Activated CD8-positive, alpha-beta memory T cell treated with anti-CD3 and anti-CD28 coated beads for 4 hours (primary cell): ENCODE measurements at regions not wholly inside any gene's neighbourhood (a gene's known extent, or its start where the extent isn't known, plus 50 kb on each side); places are given as distances from the start of the nearest gene placed in this dataset.
"Not testable (repeated sequence)": the region's sequence is repeated elsewhere in the genome, so short reads cannot be mapped to it uniquely, and the experiment has no call there.

ENCODE experiments used
- DNase-seq, 2 donors: peaks; one replicate each; pipeline ENCODE4 v3.0.0-alpha.2; 2020; ENCODE audit warnings: low read depth in 2 of 2

DNA sequence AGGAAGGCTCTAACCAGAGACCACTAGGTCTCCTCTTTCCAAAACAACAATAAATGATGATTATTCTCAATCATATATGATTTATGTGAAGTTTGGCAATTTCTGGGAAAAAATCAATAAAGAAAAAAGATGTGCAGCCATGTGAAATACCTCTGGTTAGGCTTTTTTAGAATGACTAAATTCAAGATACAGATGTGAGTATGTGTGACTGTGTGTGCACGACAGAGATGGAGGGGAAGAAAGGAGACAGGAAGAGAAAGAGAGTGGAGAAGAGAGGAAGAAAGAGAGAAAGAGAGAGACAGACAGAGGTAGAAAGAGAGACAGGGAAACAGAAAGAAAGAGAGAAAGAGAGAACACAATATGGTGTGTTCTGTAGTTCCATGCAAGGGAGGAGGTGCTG is 558.6 kb upstream of the CDH5 start:
- DNase-seq, result no peak

DNA sequence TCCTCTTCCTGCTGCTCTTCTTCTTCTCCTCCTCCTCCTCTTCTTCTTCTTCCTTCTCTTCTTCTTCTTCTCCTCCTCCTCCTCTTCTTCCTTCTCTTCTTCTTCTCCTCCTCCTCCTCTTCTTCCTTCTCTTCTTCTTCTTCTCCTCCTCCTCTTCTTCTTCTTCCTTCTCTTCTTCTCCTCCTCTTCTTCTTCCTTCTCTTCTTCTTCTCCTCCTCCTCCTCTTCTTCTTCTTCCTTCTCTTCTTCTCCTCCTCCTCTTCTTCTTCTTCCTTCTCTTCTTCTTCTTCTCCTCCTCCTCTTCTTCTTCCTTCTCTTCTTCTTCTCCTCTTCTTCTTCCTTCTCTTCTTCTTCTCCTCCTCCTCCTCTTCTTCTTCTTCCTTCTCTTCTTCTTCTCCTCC is 560.8 kb upstream of the CDH5 start:
- not testable (repeated sequence) for DNase-seq

DNA sequence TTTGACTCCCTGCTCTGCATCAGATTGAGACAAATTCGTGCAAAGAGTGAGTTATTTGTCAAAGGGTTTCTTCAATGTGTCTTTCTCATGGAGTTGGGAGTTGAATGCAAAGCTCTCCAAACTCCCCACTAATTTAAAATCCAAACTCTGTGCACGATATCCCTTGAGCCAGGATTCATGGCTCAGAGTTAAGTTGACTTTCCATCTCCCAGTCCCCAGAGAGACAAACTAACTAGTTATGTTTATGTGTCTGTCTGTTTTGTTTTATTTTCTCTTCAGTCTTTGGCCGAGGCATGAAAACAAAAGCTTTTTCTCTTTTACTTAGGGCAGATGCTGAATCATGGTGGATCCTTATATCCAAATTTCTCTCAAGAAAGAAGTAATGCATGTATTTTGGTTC is 570.0 kb upstream of the CDH5 start:
- no peak for DNase-seq

DNA sequence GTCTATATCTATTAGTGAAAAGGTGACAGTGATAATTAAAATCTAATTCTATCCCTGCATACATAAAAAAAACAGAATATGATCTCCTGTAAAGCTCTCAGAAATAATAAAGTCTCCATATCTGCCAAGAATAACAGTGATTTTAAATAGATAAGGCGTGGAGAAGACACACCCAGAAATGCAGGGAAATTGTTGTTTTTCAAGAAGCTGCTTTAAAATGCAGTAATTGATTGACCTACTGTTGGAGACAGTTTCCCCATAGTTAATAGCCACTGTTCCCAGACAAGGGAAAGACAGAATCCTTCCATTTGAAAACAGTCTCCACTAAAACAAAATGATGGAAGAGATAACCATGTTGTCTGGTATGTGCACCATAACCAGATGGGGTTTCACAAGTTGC is 571.5 kb upstream of the CDH5 start:
- no peak for DNase-seq

DNA sequence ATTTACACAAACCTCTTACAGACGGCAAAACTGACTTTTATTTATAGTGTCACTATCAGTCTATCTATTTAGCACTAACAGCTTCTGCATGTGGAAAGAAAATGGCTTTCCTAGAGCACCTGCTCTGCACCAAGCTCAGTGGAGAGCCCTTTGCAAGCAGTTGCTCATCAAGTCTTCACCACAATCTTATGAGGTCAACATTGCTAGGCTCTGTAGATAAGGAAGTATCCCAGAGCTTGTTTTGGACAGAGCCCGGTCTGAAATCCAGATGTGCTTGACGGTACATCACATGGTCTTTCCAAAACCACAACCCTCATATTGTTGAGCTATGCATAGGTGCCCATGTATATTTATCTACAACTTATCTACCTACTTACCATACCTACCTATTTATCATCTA is 572.7 kb upstream of the CDH5 start:
- DNase-seq, result no peak

DNA sequence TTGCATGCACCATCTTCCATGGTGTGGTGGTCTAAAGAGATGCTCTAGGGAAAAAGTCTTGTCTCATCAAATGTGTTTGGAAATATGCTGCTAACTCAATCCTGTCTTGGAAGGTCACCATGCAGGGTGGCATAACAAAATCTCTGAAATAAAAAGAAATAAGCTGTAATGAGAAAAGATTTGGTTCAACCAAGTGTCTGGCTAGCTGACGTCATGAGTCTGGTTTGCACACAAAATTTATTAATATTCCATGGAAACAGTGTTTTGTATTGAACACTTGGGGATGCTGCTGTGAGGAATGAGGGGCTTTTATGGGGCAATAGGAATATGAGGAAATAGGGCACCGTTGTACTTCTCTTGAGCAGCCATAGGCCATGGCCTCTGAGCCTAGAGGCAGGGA is 575.7 kb upstream of the CDH5 start:
- DNase-seq, result no peak

DNA sequence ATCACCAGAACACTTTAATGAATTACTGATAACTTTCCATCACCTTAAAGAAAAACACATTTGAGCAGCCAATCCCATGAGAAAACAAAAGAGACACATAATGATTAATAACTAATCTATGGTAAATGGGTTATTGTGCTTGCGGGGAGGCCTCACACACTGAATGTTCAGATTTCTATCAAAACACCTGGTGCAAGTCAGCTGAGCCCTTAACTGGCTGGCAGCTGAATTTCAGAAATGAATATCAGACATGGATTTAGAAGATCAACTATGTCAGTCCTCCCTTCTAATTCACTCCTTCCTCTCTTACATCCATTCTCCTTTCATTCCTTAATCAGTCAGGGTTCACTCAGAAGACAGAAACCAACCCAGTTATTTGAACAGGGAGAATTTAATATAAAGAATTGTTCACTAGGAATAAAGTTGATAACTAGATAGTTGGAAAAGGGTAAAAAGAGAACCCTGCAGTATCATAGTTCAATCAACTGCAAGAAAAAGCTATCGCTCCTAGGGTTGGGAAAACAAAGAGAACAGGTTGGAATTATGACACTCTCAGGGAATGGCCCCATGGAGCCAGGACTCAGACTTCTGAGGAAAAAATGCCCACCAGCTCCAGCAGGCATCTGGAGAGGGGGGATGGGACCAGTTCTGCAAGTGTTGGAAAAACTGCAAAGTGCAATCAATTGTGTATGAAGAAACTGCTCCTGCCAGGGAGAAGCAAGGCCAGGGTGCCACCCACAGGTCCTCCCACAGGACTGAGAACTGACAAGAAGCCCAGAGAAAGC is 577.1 kb upstream of the CDH5 start:
- no peak for DNase-seq

DNA sequence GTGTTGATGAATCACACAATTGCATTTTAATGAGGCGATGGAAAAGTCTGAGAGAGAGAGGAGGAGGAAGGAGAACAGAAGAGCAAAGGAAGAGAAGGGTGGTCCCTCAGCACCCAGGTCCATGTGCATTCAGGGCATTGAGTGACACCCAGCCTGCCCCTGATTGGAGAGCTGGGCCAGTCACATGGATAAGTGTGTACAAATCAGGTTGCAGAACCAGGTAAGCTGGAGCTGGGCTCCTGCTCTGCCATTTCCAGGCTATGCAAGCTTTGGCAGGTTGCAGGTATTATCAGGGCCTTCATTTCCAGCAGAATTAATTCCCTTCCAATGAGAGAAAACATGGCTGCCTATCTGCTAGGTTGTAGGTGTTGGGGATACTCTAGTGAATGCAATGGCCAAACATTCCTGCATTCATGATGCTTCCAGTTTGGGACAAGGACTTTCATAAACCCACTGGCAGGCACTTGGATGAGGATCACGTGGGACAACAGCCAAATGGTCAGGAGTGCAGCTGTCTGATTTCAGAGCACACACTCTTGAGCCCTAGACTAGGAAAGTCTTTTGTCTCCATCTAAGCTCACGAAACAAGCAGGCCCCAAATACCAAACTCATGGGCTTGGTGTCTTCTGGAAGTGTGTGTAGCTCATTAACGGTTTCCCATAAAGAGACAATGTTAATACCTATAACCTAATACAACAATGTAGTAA is 577.9 kb upstream of the CDH5 start:
- no peak for DNase-seq

DNA sequence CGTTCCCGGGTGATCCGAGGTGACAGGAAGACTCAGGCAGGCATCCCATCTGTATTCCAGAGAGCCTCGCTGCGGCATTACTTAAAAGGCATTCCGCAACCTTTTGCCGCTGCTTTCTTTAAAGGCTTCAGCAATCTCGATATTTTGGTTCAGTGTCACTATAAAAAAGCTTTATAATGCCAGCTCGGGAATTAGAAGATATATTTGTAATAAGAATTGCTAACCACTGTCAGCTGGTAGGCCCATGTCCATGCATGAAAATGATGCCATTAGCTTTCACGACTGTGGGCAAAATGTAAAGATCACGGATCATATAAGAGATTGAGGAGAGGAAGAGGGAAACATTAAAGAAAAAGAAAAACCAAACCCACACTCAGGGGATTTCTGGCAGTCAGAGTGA is 578.6 kb upstream of the CDH5 start:
- no peak for DNase-seq

DNA sequence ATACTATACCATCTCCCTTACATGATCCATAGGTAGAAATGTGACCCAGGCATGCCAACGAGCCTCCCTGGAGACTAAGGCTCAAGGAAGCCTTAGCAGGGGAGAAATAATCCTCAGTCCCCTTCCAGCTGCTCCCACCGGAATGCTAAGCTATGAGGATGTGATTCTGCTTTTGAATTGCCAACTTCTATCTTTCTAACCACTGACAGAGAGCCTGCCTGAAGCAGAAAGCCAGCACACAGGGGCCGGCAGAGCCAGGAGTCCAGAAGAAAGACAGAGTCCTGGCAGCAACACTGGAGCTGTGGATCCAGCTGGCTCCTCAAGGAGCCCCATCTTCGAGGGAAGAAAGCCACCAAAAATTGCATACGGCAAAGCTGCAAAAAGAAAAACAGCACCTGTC is 579.6 kb upstream of the CDH5 start:
- no peak for DNase-seq

DNA sequence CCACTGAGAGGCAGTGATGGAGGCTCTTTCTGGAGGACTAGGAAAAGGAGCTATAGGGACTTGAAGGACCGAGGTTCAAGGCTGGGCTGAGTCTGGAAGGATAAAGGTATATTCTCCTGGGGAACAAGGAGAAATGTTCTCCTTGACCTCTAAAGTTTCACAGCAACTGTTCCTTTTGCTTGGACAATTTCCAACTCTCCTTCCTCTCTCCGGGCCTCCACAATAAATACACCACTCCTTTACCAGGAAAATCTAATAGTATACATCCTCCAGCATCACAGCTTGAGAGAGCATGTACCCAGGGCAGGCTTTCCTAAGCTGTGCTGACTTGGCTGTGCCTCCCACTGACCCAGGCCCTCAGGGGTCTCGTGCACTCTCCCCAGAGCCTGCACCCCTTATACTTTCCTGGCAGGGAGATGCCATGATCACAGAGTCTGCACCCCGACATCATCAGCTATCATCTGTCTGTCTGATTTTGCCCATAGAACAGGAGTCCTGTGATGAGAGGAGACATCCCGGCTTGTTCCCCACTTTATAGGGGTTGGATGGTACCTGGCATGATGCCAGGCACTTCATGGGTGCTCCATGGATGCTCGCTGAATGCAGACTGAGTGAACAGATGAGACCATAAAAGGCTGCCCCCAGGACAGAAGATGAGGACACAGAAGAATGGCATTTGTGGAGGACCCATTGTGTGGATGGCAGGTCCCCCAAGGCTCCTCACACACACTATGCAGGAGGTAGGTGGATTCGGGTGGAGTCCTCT is 582.6 kb upstream of the CDH5 start:
- no peak for DNase-seq

DNA sequence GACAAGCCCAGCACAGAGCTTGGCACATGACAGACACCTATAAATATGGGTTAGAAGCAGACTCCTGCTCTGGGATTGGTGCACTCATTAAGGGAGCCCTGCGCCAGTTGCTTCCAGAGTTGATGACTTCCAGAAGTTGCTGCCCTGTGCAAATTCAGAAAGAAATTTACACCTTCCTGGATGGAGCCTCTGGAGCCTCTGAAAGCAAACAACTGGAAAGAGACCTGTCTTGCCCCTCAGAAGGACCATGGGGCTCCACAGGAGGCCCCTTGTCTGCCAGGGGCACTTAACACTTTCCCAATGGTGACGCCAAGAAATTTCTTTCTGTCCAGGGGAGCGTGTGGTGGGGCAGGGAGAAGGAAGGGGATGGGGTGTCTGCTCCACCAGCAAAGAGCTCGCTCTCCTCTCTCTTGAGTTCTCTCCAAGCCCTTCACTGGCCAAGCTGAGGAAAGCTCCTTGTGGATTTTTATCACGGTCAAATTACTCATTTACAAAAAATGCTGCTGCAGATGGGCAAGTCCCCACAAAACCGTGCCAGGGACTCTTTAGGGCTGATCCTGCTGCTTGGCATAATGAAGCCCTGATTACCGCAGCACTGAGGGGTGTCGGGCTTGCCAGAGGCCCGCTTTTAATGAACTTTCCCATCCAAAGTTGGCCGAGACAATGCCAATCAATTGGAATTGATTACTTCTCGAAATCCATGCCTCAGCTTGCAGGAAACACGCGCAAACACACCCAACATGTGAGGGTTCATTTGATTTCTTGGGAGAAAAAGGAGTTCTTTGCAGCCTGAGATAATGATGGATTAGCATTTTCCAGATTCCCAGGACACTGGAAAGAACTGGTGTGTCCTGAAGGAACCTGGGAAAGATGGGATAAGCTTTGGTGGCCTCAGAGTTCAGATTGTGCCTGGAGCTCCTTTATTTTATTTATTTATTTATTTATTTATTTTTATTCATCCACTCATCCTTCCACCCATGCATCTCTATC is 583.6 kb upstream of the CDH5 start:
- no peak for DNase-seq

DNA sequence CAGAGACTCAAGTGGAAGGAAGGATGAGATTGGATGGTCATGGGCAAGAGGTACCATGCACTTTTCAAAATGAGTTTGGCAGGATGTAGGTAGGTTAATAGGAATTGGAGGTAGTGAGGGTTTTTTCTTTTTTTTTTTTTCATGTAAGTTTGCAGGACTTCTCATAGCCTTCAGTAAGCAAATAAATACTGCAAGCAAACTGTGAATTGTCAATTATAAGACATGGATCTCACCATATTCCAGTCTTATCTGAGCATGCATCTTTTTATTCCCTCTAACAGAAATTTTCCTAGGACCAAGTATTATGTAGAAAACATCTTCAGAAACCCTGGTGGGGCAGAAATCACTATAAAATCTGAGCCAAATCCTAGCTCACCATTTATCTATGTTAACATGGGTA is 584.6 kb upstream of the CDH5 start:
- no peak for DNase-seq

DNA sequence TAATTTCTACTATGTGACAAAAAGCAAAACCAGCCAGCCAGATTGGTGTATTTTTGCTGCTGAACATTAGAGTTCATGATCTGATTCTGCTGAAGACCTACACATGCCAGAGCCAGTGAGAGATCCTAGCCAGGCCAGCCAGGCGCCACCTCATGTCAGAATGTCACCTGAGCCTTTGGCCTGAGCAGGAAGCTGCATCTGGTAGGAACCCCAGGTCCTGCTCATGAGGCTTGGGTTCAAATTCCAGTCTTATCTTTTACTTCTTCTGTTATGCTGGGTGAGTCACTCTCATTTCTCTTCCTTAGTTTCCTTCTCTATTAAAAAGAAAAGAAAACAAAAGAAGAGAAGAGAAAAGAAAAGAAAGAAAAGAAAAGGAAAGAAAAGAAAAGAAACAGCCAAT is 585.1 kb upstream of the CDH5 start:
- DNase-seq, result no peak

DNA sequence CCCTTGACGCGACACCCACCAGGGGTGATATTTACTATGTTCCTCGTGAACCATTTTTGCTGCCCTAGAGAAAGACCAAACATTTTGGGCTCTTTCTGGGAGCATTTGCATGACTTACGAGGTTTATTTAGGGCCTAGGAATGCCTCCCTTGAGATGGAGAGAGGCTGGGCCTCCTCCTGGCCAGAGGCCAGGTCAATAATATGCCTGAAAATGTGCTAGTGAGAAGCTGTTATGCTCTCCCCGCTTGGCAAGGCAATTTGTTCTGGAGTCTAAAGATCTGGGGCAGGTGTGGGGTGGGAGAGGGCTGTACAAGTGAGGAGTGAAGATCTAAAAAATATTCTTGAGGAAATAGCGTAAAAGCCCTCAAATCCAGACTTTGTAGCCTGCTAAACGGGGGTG is 587.3 kb upstream of the CDH5 start:
- no peak for DNase-seq

DNA sequence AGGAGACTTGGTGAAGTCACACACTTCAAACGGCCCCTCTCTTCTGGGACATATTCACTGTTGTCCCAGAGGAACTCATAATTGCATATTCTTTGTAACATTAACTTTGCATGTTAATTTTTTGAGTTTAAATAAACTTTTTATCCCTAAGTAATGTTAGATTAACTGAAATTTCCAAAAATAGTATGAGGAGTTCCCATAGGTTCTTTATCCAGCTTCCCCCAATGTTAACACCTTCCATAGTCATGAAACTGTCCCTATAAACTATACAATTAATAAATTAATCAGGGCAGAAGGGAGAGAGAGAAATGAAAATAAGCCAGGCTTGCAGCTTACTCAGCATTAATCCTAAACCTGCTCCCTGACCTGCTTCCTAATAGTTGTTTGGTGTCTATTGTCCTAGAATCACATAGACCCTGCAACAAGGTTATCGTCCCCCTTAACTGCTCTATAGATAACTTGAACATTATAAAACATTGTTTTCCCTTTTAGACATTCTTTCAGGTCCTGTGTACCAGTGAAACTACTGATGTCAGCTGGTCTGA is 589.8 kb upstream of the CDH5 start:
- DNase-seq, result no peak

DNA sequence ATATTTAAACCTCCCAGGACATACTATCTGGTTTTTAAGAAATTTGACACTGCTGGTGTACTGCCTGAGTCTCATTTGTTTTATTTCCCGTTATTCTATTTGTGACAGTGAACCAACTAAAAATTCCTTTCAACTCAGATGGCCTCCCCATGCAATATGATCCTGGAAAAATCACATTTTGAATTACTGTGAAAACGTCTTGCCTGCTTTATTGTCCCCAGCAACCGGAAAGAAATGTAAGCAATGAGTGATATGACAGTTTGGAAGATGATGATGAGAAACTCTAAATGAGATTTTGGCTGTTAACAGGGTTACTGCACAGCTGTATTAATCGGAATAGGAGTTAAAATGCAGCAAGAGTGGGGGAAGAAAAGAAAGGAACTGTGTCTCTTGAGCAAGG is 590.7 kb upstream of the CDH5 start:
- DNase-seq, result no peak

DNA sequence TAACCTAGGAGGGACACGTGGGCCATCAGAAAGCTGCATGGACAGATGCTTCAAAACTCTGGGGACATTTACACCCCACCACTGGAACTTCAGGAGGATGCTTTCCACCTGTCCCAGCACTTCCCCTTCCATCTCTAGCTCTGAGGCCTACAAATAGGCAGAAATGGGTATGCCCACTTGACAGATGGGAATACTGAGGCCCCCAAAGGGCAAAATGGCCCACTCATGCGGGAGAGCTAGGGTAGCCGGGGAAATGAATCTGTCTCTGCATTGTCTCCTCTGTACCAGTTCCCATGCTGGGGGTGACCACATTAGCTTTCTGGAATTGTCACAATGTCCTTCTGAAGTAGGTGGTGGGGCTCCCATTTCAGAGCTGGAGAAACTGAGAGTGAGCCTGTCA is 592.1 kb upstream of the CDH5 start:
- DNase-seq, result no peak

DNA sequence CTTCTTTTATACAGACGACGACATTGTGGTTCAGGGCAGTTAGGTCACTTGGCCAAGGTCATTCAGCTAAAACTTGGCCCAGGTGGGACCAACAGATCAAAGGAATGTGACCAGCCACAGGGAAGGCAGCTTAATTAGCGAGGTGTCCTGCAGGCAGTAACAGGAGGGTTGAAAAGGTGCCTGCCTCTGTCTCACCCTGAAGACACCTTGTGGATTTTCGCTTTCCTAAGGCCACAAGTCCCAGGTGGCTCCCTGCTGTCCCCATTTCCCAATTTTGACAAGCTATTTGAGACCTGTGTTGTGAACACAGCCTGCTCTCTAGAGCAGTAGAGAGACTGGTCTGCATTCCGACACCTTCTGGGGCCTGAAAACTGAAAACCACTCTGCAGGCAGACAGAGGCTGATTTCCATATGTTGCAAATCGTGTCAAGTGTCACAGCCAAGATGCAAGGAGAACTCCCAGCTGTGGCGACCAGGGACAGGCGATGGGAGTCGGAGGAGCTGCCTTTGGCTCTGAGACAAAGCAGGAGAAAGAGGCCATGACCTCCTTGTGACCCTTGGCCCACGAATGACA is 593.1 kb upstream of the CDH5 start:
- no peak for DNase-seq

DNA sequence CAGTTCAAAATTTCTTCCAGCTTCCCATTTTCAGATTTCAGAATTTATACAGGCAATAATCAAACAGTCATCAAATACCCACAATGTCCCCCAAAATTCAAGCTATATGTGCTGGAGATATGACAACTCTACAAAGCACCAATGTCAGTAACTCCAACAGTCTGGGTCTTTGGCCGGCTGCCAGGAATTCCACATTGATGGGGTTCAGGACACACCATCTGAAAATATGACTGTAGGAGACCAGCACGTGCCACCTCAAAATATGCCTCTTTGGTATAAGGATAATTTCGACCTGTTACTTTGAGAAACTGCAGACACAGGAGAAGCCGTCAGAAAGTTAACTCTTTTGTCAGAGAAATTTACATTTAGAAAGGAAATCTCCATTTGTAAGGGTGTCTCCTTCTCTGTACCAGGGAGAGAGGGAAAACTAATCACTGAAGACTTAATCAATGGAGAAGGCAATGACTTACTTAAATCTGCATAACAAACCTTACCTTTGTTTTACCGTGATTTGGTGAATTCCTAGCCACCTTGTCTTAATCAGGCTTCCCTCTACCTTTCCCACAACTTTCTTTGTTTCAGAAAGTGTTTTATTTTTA is 594.3 kb upstream of the CDH5 start:
- no peak for DNase-seq

DNA sequence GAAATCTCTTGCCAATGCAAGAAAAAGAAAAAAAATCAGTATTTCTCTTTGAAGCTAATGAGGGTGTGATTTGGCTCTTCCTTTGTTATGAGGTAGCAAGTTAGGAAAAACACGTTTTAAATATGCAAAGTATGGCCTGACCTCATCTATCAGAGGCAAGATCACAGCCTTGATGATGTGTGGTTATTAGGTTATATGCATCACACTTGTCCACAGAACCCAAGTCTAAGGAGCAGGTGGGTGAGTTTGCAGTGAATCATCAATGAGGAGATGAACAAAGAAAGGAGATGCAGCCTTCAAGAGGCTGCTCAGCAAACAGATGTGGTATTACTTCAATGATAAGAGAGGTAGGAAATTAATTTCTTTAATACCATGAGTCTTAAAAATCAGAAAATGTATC is 594.8 kb upstream of the CDH5 start:
- no peak for DNase-seq
